Panc1 (cell line): ENCODE measurements at regions not wholly inside any gene's neighbourhood (a gene's known extent, or its start where the extent isn't known, plus 50 kb on each side); places are given as distances from the start of the nearest gene placed in this dataset.

ENCODE experiments used
- ATAC-seq: fragments of 200-7000 bp; cut with Tn5 transposase; 2 replicates; pipeline ENCODE4 v1.9.1; 2020; ENCODE audit warnings: mild to moderate bottlenecking, moderate library complexity
- BruUV-seq: library from RNA; stranded (reverse); fragments of 400-500 nt; replicated peaks from 2 replicates; lab custom pipeline; 2021; lab: Mats Ljungman, UMichigan
- CTCF ChIA-PET: fragments of 300-600 bp; sonication (Branson Sonifier 250); formaldehyde crosslinking; loops from one replicate; lab custom pipeline; 2022; ENCODE audit warnings: antibody characterized with exemption; lab: Charles Lee
- POLR2A ChIA-PET: fragments of 300-600 bp; sonication (Branson Sonifier 250); formaldehyde crosslinking; loops from one replicate; lab custom pipeline; 2022; ENCODE audit warnings: antibody characterized with exemption; lab: Charles Lee
- DNase-seq: peaks from one replicate; pipeline ENCODE4 v3.0.0-alpha.2; 2010; ENCODE audit warnings: low read depth, low spot score
- H3K27ac ChIP-seq: 2 replicates; pipeline ENCODE4 v1.5.1; 2011; ENCODE audit warnings: mild to moderate bottlenecking, low read length, inconsistent platforms
- H3K27me3 ChIP-seq: fragments of 200-500 bp; sonication (Bioruptor generic); 2 replicates; pipeline ENCODE4 v1.6.0; 2014; ENCODE audit warnings: low read length, inconsistent platforms; ENCODE audit not compliant: control insufficient read depth, insufficient read depth
- H3K36me3 ChIP-seq: fragments of 200-500 bp; sonication (Bioruptor generic); 2 replicates; pipeline ENCODE4 v1.5.1; 2014; ENCODE audit warnings: inconsistent platforms, mild to moderate bottlenecking, low read length, moderate library complexity; ENCODE audit not compliant: control insufficient read depth, insufficient read depth
- H3K4me1 ChIP-seq: 2 replicates; pipeline ENCODE4 v1.5.1; 2011; ENCODE audit warnings: inconsistent platforms, mild to moderate bottlenecking, low read length, moderate library complexity; ENCODE audit not compliant: control insufficient read depth, insufficient read depth
- H3K4me3 ChIP-seq, 2 experiments: 2 replicates each; pipeline ENCODE4 v1.5.1; 2011 to 2012; ENCODE audit warnings: low read depth in 2 of 2, low read length in 2 of 2, mild to moderate bottlenecking in 2 of 2, inconsistent platforms in 1 of 2, moderate library complexity in 1 of 2
- H3K9me3 ChIP-seq: fragments of 200-500 bp; sonication (Bioruptor generic); 2 replicates; pipeline ENCODE4 v1.5.1; 2014; ENCODE audit warnings: low read depth, mild to moderate bottlenecking, inconsistent platforms, low read length, moderate library complexity; ENCODE audit not compliant: control insufficient read depth, insufficient read depth
- CTCF ChIP-seq: fragments of 450-650 bp; IDR thresholded peaks from 2 replicates; pipeline ENCODE4 v1.5.1; 2017; ENCODE audit warnings: mild to moderate bottlenecking
- POLR2AphosphoS5 ChIP-seq: IDR thresholded peaks from 2 replicates; pipeline ENCODE4 v1.6.1; 2012; ENCODE audit warnings: mild to moderate bottlenecking, low read depth, low read length, moderate library complexity
- REST ChIP-seq, 2 experiments: IDR thresholded peaks; 2 replicates each; pipeline ENCODE4 v1.6.1; 2011 to 2012; ENCODE audit warnings: low read depth in 2 of 2, control low read depth in 1 of 2, low read length in 1 of 2, mild to moderate bottlenecking in 1 of 2, moderate library complexity in 1 of 2; ENCODE audit not compliant: insufficient read depth in 1 of 2
- SIN3A ChIP-seq: IDR thresholded peaks from 2 replicates; pipeline ENCODE4 v1.6.1; 2012; ENCODE audit warnings: low read depth, mild to moderate bottlenecking, low read length, moderate library complexity, borderline replicate concordance; ENCODE audit not compliant: insufficient read depth
- TCF7L2 ChIP-seq: IDR thresholded peaks from 2 replicates; pipeline ENCODE4 v1.6.1; 2011; ENCODE audit warnings: mild to moderate bottlenecking, low read depth, low read length, inconsistent platforms
- in situ Hi-C: cut with HindIII; loops from 2 replicates; pipeline ENCODE4 v1.10.0; 2016; ENCODE audit warnings: low sequenced_read_pairs, low pct_unique_long_range_greater_than_20kb
- intact Hi-C: fragments of 100-400 bp; cut with micrococcal nuclease; formaldehyde crosslinking; loops from one replicate; pipeline ENCODE4 v1.10.0; 2022; ENCODE audit not compliant: unreplicated experiment

- DNase-seq: no peak
Measured at GRCh38 chr16:8452941-8453340, 137.4 kb downstream of the TMEM114 start.

GRCh38 chr16:8436931-8437330 lies 153.4 kb downstream of the TMEM114 start:
- intact Hi-C loops: no loop called here
- no TSS peak for BruUV-seq
- in situ Hi-C loops: no loop called here
- no peak for ATAC-seq
- ChIA-PET POLR2A (no interaction called here), CTCF (no interaction called here)
- no peaks in the 10 kb centered on the region for H3K4me1 ChIP-seq
- peaks cover 3% of the 10 kb centered on the region; the same call in 1 of the 2 replicates for H3K27me3 ChIP-seq
- H3K36me3 ChIP-seq: no peaks in the 10 kb centered on the region
- H3K27ac ChIP-seq: no peak overlapping the region
- no peak overlapping the region for H3K4me3 ChIP-seq
- DNase-seq: no peak
- no peak for TF ChIP-seq REST (IDR thresholded peaks at IDR 0.05; ENCODE audit: insufficient read depth in 1 of 2, low read depth in 2 of 2, low read length in 1 of 2)
- TF ChIP-seq CTCF: no peak
- TF ChIP-seq SIN3A: no peak
- TF ChIP-seq TCF7L2: no peak
- no peak for TF ChIP-seq POLR2AphosphoS5
- H3K9me3 ChIP-seq: no peaks in the 10 kb centered on the region

More at GRCh38 chr16:8452941-8453340, 137.4 kb downstream of the TMEM114 start:
- Histone ChIP-seq H3K27me3 (no peaks in the 10 kb centered on the region; the same call in 1 of the 2 replicates), H3K27ac (no peak overlapping the region), H3K4me1 (no peaks in the 10 kb centered on the region), H3K4me3 (no peak overlapping the region), H3K9me3 (no peaks in the 10 kb centered on the region), H3K36me3 (no peaks in the 10 kb centered on the region)
- no TSS peak for BruUV-seq
- POLR2A ChIA-PET: no interaction called here
- intact Hi-C loops: no loop called here
- CTCF ChIA-PET: no interaction called here
- TF ChIP-seq CTCF: no peak
- TF ChIP-seq TCF7L2: no peak
- no peak for TF ChIP-seq POLR2AphosphoS5
- TF ChIP-seq SIN3A: no peak
- TF ChIP-seq REST (IDR thresholded peaks at IDR 0.05; ENCODE audit: insufficient read depth in 1 of 2, low read depth in 2 of 2, low read length in 1 of 2): no peak
- in situ Hi-C loops: no loop called here
- ATAC-seq: no peak
